ENCODE measurements at regions not wholly inside any gene's neighbourhood (a gene's known extent, or its start where the extent isn't known, plus 50 kb on each side); places are given as distances from the start of the nearest gene placed in this dataset.

DNA sequence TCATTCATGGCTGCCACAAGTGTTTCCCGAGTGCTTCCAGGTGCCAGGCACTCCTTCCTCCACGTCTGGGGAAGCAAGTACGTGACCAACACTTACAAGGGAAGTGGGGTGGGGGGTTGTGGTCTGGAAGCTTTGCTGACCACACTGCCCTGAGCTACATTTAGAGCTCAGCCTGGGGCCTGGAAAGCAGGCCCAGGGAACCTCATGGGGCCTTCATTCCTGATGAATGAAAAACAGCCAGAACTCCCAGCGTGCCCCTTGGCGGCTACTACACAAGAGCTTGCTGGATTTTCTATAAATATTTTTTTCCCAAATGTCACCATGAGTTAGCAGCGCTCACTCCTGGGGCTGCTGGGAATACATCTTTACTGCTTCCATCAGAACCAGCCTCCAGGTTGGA is 73.3 kb downstream of the ABCC12 start:
- TF ChIP-seq, protein P1, sequence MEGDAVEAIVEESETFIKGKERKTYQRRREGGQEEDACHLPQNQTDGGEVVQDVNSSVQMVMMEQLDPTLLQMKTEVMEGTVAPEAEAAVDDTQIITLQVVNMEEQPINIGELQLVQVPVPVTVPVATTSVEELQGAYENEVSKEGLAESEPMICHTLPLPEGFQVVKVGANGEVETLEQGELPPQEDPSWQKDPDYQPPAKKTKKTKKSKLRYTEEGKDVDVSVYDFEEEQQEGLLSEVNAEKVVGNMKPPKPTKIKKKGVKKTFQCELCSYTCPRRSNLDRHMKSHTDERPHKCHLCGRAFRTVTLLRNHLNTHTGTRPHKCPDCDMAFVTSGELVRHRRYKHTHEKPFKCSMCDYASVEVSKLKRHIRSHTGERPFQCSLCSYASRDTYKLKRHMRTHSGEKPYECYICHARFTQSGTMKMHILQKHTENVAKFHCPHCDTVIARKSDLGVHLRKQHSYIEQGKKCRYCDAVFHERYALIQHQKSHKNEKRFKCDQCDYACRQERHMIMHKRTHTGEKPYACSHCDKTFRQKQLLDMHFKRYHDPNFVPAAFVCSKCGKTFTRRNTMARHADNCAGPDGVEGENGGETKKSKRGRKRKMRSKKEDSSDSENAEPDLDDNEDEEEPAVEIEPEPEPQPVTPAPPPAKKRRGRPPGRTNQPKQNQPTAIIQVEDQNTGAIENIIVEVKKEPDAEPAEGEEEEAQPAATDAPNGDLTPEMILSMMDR (conservative IDR thresholded peaks at IDR 0.05; ENCODE audit: low read depth, low read length), result no peak
- DNase-seq (ENCODE audit: low read depth), result no peak
- no peak overlapping the region for H3K4me3 ChIP-seq (ENCODE audit: low read length)

GRCh38 chr16:48081656-48082055 is 74.1 kb downstream of the ABCC12 start:
- no peak for DNase-seq (ENCODE audit: low read depth)
- TF ChIP-seq, protein P1 (conservative IDR thresholded peaks at IDR 0.05; ENCODE audit: low read depth, low read length), result no peak
- no peak overlapping the region for H3K4me3 ChIP-seq (ENCODE audit: low read length)

DNA sequence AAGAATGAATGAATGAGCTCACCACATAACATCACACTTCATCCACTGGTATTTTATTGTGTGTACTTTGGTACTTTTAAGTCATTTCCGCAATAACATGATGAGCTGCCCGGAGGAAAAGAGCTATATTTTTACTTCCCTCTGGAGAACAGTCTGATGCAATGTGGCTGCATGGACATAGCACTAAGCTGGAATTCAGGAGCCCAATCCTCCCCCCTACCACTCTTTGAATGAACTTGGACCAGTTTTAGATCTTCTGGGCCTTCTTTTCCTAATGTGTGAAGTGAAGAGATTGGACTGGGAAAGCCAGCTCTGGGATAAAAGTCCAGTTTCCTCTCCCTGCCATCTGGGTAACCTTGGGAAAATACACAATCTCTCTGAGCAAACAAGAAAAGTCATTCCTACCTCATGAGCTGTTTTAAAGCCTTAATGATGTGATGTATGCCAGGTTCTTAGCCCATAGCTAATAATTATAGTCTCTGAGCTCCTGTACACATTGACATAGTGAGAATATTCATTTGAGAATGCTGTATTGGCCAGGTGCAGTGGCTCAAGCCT is 79.3 kb downstream of the ABCC12 start:
- TF ChIP-seq, protein P1 (conservative IDR thresholded peaks at IDR 0.05; ENCODE audit: low read depth, low read length), result no peak
- DNase-seq (ENCODE audit: low read depth), result no peak
- H3K4me3 ChIP-seq (ENCODE audit: low read length), result no peak overlapping the region

GRCh38 chr16:48075398-48075797 is 80.4 kb downstream of the ABCC12 start:
- TF ChIP-seq, protein P1 (conservative IDR thresholded peaks at IDR 0.05; ENCODE audit: low read depth, low read length), result no peak
- no peak for DNase-seq (ENCODE audit: low read depth)
- no peak overlapping the region for H3K4me3 ChIP-seq (ENCODE audit: low read length)

DNA sequence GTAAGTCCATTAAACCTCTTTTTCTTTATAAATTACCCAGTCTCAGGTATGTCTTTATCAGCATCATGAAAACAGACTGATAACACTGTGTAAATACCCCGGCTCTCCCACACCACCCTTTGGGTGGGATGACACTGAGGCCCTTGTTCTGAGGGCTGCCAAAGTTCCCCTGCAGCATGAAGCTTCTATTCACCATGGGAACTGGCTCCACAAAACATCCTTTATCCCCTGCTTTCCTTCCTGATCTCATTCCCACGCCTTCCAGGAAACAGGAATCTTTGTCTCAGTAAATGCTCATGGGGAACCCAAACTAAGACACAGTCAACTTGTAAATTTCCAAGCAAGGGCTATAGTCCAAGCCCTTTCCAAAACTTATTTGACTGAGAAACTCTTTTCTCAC is 88.4 kb downstream of the ABCC12 start:
- no peak overlapping the region for H3K4me3 ChIP-seq (ENCODE audit: low read length)
- TF ChIP-seq, protein P1 (conservative IDR thresholded peaks at IDR 0.05; ENCODE audit: low read depth, low read length), result no peak
- no peak for DNase-seq (ENCODE audit: low read depth)

DNA sequence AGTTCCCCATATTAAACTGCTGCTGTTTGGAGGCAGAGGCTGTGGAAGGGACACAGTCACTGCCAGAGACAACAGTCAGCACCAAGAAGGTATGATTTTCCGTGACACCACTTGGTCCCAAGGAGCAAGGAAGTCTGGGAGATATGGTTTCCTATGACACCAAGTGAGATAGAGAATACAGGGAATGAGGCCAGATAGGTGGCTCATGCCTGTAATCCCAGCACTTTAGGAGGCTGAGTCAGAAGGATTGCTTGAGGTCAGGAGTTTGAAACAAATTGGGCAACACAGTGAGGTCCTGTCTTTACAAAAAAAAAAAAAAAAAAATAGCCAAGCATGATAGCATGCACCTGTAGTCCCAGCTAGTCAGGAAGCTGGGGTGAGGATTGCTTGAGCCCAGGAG is 90.8 kb downstream of the ABCC12 start:
- no peak for DNase-seq (ENCODE audit: low read depth)
- H3K4me3 ChIP-seq (ENCODE audit: low read length), result no peak overlapping the region
- TF ChIP-seq, protein P1 (conservative IDR thresholded peaks at IDR 0.05; ENCODE audit: low read depth, low read length), result no peak

DNA sequence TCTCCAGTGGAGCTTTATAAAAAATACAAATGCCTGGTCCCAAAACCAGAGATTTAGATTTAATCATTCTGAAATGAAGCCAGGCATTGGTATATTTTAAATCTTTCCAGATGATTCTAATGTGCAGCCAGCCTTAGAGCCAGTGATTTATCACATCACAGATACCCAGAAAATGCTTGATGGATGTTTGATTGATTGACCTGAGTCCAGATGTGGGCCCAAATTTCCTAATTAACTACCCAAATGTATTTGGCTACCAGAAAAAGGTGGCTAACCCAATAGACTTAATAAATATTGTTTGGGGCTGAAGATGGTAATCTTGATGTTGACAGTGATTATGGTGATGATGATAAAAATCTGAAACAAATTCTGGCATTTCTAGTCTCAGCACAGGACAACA is 93.1 kb downstream of the ABCC12 start:
- no peak for DNase-seq (ENCODE audit: low read depth)
- TF ChIP-seq, protein P1 (conservative IDR thresholded peaks at IDR 0.05; ENCODE audit: low read depth, low read length), result no peak
- H3K4me3 ChIP-seq (ENCODE audit: low read length), result no peak overlapping the region
